HG03354 (cell line): ENCODE measurements at regions not wholly inside any gene's neighbourhood (a gene's known extent, or its start where the extent isn't known, plus 50 kb on each side); places are given as distances from the start of the nearest gene placed in this dataset.
"Not testable (repeated sequence)": the region's sequence is repeated elsewhere in the genome, so short reads cannot be mapped to it uniquely, and the experiment has no call there.

Experiments used
- ATAC-seq: cut with Tn5 transposase; IDR thresholded peaks from one replicate; pipeline ENCODE4 v1.9.1; 2021; ENCODE audit warnings: mild to moderate bottlenecking; ENCODE audit not compliant: unreplicated experiment, poor library complexity, severe bottlenecking

- ATAC-seq: no peak
Measured at GRCh38 chr12:19886639-19887064, 447.4 kb downstream of the AEBP2 start.

DNA sequence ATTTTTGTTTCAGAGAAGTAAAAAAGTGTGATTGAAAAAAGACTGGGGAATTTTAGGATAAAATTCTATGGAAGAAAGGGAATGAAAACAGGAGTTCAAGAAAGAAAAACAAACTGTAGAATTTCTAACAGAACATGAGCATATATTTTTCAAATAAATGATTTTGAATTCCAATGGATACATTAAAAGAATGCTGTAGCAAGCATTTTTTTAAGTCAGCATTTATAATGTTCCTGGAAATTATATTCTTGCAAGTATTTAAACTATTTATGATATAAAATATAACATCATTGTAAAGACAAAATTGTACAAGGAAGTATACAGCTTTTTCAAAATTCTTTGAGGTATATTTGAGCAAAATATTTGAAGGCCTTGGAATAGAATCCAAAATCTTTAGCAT lies 450.7 kb downstream of the AEBP2 start:
- ATAC-seq: no peak

DNA sequence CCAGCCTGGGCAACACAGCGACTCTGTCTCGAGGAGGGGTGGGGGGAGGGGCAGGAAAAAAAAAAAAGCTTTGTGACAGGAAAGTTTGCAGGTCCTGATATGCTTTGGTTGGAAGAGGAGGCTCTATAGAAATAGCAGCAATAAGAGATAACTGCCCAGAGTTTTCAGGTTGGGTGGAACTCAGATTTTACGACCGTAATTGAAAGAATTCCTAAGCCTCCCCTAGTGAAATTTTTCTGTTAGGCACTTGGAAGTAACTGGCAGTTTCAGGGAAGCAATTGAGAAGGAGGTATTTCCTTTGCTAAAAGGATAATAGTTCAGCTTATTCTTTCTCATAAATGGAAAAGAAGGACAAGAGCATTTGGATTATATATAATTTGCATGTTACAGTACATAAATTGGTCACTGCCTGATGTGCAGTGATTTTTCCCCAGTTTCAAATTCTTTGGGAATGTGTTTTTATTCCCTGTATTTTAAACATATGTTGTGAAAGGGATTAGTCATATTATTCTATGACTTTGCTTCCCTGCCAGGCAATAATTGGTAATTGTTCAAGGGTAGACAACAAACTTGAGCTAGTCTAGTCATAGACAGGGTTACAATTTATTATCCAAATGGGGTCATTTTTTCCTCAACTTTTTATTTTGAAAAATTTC lies 452.8 kb downstream of the AEBP2 start:
- no peak for ATAC-seq

GRCh38 chr12:19893514-19893913 lies 454.2 kb downstream of the AEBP2 start:
- ATAC-seq: no peak

DNA sequence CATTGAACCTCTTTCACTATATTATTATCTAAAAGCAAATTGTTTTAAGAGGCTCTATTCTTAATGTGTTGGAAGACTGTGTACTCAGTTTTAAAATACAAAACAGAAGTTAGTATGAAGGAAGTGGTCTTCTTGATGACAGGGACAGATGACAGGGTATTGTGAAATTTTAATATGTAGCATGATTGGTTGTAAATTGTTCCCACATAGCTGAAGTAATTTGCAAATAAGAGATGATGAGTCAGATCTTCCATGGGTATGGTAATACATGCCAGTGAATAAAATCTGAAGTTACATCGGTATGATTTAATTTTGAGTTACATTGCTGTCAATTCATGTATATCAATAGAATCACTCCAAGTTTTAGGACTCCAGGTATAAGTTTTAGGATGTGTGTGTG lies 454.8 kb downstream of the AEBP2 start:
- ATAC-seq: no peak

GRCh38 chr12:19894803-19895202 lies 455.5 kb downstream of the AEBP2 start:
- ATAC-seq: peak; percentile 63

DNA sequence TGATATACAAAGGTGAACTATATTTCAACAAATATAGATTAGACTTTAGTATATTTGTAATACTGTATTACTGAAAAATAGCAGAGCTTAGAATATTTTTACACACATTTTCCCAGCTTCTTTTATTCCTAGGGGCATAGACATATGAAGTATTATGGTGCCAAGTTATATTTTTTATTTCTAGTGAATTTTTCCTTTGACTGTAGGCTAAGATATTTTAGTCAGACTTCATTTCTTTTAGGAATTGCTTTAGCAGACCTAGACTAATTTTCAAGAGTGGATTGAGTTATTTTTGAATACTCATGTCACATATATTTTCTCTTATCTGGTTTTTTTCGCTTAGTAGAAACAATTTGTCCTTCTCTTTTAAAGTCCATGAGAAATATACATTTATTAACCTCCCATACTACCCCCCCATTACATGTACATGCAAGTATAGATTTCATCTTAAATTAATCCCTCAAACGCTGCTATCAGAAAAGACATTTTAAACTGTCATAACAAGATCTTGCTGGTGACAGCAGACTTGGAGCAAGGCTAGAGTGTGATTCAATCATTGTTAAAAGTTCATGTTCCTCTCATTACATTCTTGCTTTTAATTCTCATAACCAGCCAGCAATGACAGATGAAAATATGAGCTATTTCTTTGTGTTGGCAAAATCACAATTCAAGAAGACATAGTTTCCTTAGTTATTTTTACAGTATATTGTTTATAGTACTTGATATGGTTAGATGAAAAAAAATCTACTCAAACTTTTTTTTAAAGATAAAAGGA lies 456.1 kb downstream of the AEBP2 start:
- no peak for ATAC-seq

GRCh38 chr12:19896041-19896440 lies 456.7 kb downstream of the AEBP2 start:
- ATAC-seq: no peak

DNA sequence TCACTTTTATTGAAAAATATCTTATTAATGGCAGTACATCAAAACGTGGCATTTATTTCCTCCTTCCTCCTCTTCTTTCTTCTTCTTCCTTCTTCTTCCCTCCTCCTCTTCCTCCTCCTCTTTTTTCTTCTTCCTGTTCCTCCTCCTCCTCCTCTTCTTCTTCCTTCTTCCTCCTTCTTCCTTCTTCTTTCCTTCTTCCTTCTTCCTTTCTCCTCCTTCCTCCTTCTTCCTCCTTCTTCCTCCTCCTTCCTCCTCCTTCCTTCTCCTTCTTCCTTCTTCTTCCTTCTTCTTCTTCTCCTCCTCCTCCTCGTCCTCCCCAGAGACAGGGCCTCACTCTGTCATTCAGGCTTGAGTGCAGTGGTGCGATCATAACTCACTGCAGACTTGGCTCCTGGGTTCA lies 457.2 kb downstream of the AEBP2 start:
- ATAC-seq: no peak

DNA sequence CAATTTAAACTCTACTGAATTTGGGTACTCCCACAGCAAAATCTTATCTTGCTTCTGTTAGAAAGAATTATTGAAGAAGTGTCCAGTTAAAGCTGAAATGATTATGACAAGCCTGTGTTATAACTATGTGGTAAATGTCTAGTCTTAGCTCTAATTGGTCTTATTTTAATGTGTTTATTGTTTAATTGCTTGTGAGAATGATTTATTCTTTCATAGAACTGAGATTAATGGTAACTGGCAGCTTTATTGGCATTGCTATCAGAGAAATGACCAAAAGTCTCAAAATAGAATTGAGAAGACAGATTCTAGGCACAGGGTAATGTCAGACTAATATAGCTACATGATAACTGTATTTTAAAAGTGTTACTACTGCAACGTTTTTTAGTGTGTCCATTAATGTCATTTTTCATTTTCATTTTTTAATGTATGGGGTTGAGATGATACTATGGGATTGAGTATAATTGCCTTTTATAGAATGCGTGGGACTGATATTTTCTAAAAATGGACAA lies 458.7 kb downstream of the AEBP2 start:
- no peak for ATAC-seq

GRCh38 chr12:19901841-19902240 lies 462.5 kb downstream of the AEBP2 start:
- no peak for ATAC-seq

- no peak for ATAC-seq
Measured at GRCh38 chr12:19904819-19905218, 463.5 kb upstream of the PDE3A start.

- no peak for ATAC-seq
Measured at GRCh38 chr12:19908830-19909229, 459.5 kb upstream of the PDE3A start.

DNA sequence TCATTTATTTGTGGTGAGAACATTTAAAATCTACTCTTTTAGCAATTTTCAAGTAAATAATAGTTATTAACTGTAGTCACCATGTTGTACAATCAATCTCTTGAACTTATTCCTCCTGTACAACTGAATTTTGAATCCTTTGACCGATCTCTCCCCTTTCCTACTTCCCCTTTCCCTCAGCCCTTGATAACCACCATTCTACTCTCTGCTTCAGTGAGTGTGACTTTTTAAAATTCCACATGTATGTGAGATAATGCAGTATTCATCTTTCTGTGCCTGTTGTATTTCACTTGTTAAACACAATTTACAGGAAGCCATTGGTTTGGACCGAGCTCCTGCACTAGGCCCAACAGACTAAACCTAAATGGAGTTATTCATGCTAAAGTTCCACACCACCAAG lies 458.9 kb upstream of the PDE3A start:
- no peak for ATAC-seq

DNA sequence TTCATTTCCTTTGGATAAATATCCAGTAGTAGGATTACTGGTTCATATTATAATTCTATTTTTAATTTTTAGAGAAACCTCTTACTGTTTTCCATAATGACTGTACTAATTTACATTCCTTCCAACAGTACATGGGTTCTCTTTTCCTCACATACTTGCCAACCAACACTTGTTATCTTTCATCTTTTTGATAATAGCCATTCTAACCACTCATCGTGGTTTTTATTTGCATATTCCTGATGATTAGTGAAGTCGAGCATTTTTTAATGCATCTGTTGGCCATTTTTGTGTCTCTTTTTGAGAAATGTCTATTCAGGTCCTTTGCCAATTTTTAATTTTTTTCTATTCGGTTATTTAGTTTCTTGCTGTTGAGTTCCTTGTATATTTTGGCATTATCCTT lies 457.7 kb upstream of the PDE3A start:
- no peak for ATAC-seq

DNA sequence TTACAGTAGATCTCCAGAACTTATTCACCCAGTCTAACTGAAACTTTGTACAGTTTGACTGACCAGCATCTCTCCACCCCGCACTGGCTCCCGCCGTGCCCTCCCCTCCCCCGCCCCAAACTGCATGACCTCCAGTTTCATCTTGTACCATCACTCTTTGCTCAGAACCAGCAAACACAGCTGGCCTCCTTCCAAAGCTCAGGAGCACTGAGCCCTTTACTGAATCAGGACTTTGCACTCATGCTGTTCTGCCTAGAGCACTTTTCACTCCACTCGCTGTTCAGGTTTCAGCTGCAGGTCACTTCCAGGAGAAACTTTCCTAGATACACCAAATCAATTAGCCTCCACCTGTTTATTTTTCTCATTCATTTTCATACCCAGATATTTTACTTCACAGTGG lies 455.3 kb upstream of the PDE3A start:
- no peak for ATAC-seq

DNA sequence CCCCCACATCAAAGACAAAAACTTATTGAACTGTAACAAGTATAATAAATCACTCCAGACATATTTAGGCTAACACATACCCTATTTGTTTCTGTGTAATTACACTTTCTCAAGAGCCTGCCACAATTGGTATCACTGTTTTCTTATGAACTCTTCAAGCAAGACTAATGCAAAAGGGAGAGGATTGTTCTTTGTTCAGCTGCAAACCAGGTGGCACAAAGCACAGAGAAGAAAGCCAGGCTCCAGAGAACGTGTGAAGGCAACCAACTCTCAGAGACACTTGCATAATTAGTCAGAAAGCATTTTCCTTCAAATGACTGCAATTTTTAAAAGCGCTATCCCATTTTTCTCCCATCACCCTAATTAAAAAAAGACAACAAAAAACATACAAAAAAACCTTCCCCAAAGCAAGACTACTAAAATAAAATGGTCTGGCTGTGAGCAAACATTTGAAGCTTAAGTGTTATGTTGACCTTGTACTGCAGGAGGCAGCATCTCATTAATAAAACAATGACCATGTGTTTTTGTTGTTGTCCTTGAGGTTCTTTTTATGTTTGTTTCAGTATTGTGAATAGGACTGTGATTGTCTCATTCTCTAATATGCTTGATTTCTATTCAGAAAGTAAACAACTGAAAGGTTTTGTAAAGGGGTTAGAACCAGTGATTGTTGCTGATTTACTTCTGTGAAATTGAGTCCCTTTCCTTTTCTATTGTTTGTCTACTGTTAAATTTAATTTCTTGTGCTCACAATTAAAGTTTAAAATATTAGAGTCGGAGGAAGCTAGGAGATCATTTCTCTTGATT lies 452.7 kb upstream of the PDE3A start:
- ATAC-seq: no peak

GRCh38 chr12:19916196-19916753 lies 452.1 kb upstream of the PDE3A start:
- no peak for ATAC-seq

DNA sequence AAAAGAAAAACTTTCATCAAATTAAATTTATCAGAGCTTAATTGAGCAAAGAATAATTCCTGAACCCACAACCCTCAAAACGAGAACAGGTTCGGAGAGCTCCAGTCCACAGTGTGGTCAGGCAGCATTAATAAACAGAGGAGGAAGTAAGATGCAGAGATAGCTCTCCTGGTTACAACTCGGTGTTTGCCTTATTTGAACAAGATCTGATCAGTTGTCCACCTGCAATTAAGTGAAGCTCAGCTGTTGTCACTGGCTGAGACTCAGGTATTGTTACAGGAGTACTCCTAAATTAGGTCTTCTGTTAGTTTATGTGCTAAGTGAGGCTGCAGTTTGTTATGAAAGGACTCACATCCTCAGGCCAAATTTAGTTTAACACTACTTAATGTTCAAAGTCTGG lies 451.4 kb upstream of the PDE3A start:
- ATAC-seq: no peak

DNA sequence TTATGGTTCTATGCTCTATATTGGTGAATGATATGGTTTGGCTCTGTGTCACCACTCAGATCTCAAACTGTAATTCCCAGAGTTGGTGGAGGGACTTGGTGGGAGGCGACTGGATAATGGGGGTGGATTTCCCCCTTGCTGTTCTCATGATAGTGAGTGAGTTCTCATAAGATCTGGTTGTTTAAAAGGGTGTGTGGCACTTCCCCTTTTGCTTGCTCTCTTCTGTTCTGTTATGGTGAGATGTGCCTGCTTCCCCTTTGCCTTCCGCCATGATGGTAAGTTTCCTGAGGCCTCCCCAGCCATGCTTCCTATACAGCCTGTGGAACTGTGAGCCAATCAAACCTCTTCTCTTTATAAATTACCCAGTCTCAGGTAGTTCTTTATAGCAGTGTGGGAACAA lies 446.6 kb upstream of the PDE3A start:
- ATAC-seq: not testable (repeated sequence)
